ENCODE measurements at regions not wholly inside any gene's neighbourhood (a gene's known extent, or its start where the extent isn't known, plus 50 kb on each side); places are given as distances from the start of the nearest gene placed in this dataset.

- no peak overlapping the region for H3K4me3 ChIP-seq (ENCODE audit: low read depth, low read length)
- TF ChIP-seq CTCF (conservative IDR thresholded peaks at IDR 0.05; ENCODE audit: low read depth, low read length), result no peak
- no peak for DNase-seq (ENCODE audit: low read depth)
Measured at GRCh38 chr13:94880463-94880862, 168.1 kb upstream of the SOX21 start.

GRCh38 chr13:94878602-94879165 is 166.3 kb upstream of the SOX21 start:
- no peak for DNase-seq (ENCODE audit: low read depth)
- H3K4me3 ChIP-seq (ENCODE audit: low read depth, low read length), result no peak overlapping the region
- no peak for TF ChIP-seq CTCF (conservative IDR thresholded peaks at IDR 0.05; ENCODE audit: low read depth, low read length)

GRCh38 chr13:94864474-94864873 is 152.1 kb upstream of the SOX21 start:
- TF ChIP-seq CTCF (conservative IDR thresholded peaks at IDR 0.05; ENCODE audit: low read depth, low read length), result no peak
- DNase-seq (ENCODE audit: low read depth), result no peak
- no peak overlapping the region for H3K4me3 ChIP-seq (ENCODE audit: low read depth, low read length)

GRCh38 chr13:94860981-94861407 is 148.6 kb upstream of the SOX21 start:
- H3K4me3 ChIP-seq (ENCODE audit: low read depth, low read length), result peak overlapping the region; percentile 52
- no peak for DNase-seq (ENCODE audit: low read depth)
- no peak for TF ChIP-seq CTCF (conservative IDR thresholded peaks at IDR 0.05; ENCODE audit: low read depth, low read length)

- no peak for DNase-seq (ENCODE audit: low read depth)
- no peak for TF ChIP-seq CTCF (conservative IDR thresholded peaks at IDR 0.05; ENCODE audit: low read depth, low read length)
- H3K4me3 ChIP-seq (ENCODE audit: low read depth, low read length), result no peak overlapping the region
Measured at GRCh38 chr13:94859811-94860210, 147.5 kb upstream of the SOX21 start.

- no peak for TF ChIP-seq CTCF (conservative IDR thresholded peaks at IDR 0.05; ENCODE audit: low read depth, low read length)
- H3K4me3 ChIP-seq (ENCODE audit: low read depth, low read length), result no peak overlapping the region
- DNase-seq (ENCODE audit: low read depth), result no peak
Measured at GRCh38 chr13:94859278-94859691, 146.9 kb upstream of the SOX21 start.

- no peak for TF ChIP-seq CTCF (conservative IDR thresholded peaks at IDR 0.05; ENCODE audit: low read depth, low read length)
- DNase-seq (ENCODE audit: low read depth), result no peak
- no peak overlapping the region for H3K4me3 ChIP-seq (ENCODE audit: low read depth, low read length)
Measured at GRCh38 chr13:94858856-94859255, 146.5 kb upstream of the SOX21 start.

All from epithelial cell of proximal tubule (primary cell).